IMR-90 (cell line): ENCODE measurements at regions not wholly inside any gene's neighbourhood (a gene's known extent, or its start where the extent isn't known, plus 50 kb on each side); places are given as distances from the start of the nearest gene placed in this dataset.

Experiments
- ATAC-seq: fragments of 200-7000 bp; cut with Tn5 transposase; 2 replicates; pipeline ENCODE4 v1.9.1; 2020; ENCODE audit warnings: low read depth, mild to moderate bottlenecking, moderate library complexity
- BruUV-seq: library from RNA; stranded (reverse); fragments of 400-500 nt; replicated peaks from 2 replicates; lab custom pipeline; 2021; lab: Mats Ljungman, UMichigan
- CTCF ChIA-PET: fragments of 300-600 bp; formaldehyde crosslinking; extraction: SDS; loops from one replicate; lab custom pipeline; 2021; ENCODE audit warnings: antibody characterized with exemption; lab: Yijun Ruan, JAX
- POLR2A ChIA-PET: fragments of 300-600 bp; sonication (Branson Sonifier 250); formaldehyde crosslinking; loops from one replicate; lab custom pipeline; 2022; ENCODE audit warnings: antibody characterized with exemption; ENCODE audit not compliant: unreplicated experiment; lab: Charles Lee
- DNase-seq: peaks from one replicate; pipeline ENCODE4 v3.0.0; 2013
- H2AFZ ChIP-seq: replicated peaks from 2 replicates; pipeline ENCODE3; 2013; ENCODE audit warnings: low read length, mild to moderate bottlenecking; ENCODE audit not compliant: poor library complexity
- H2AK5ac ChIP-seq: 2 replicates; pipeline ENCODE4 v1.6.1; 2013; ENCODE audit warnings: low read depth, low read length, inconsistent platforms
- H2AK9ac ChIP-seq: replicated peaks from 2 replicates; pipeline ENCODE3; 2013; ENCODE audit warnings: mild to moderate bottlenecking, low read depth, low read length, moderate library complexity; ENCODE audit not compliant: poor library complexity
- H2BK120ac ChIP-seq: 2 replicates; pipeline ENCODE4 v1.6.1; 2013; ENCODE audit warnings: low read depth, low read length, inconsistent platforms
- H2BK15ac ChIP-seq: 3 replicates; pipeline ENCODE4 v1.6.1; 2013; ENCODE audit warnings: low read depth, low read length, inconsistent platforms
- H2BK20ac ChIP-seq: 2 replicates; pipeline ENCODE4 v1.6.1; 2013; ENCODE audit warnings: low read depth, mild to moderate bottlenecking, inconsistent platforms, low read length, moderate library complexity
- H2BK5ac ChIP-seq: 2 replicates; pipeline ENCODE4 v1.6.1; 2013; ENCODE audit warnings: mild to moderate bottlenecking, low read depth, low read length, inconsistent platforms; ENCODE audit not compliant: poor library complexity, severe bottlenecking
- H3K14ac ChIP-seq: replicated peaks from 2 replicates; pipeline ENCODE4 v1.6.1; 2013; ENCODE audit warnings: low read depth, low read length, inconsistent platforms
- H3K18ac ChIP-seq: 2 replicates; pipeline ENCODE4 v1.6.1; 2013; ENCODE audit warnings: low read depth, low read length, control low read depth
- H3K23ac ChIP-seq: 2 replicates; pipeline ENCODE4 v1.6.1; 2013; ENCODE audit warnings: low read depth, low read length, inconsistent platforms
- H3K27ac ChIP-seq: 2 replicates; pipeline ENCODE4 v1.5.1; 2013; ENCODE audit warnings: mild to moderate bottlenecking, control low read depth, low read length; ENCODE audit not compliant: insufficient read depth
- H3K27me3 ChIP-seq: 2 replicates; pipeline ENCODE4 v1.6.1; 2013; ENCODE audit warnings: low read length; ENCODE audit not compliant: control insufficient read depth, insufficient read depth
- H3K36me3 ChIP-seq: 2 replicates; pipeline ENCODE4 v1.6.1; 2013; ENCODE audit warnings: low read length, mixed read lengths; ENCODE audit not compliant: control insufficient read depth, insufficient read depth
- H3K4ac ChIP-seq: 2 replicates; pipeline ENCODE4 v1.6.1; 2013; ENCODE audit warnings: low read depth, low read length, inconsistent platforms
- H3K4me1 ChIP-seq: 2 replicates; pipeline ENCODE4 v1.6.1; 2013; ENCODE audit warnings: low read length, mixed read lengths; ENCODE audit not compliant: control insufficient read depth, insufficient read depth
- H3K4me2 ChIP-seq: 2 replicates; pipeline ENCODE4 v1.6.1; 2013; ENCODE audit warnings: low read depth, mild to moderate bottlenecking, control low read depth, low read length, moderate library complexity
- H3K4me3 ChIP-seq: 2 replicates; pipeline ENCODE4 v1.5.1; 2013; ENCODE audit warnings: low read depth, mild to moderate bottlenecking, control low read depth, low read length, moderate library complexity; ENCODE audit not compliant: insufficient read depth
- H3K56ac ChIP-seq: 2 replicates; pipeline ENCODE4 v1.6.1; 2013; ENCODE audit warnings: low read length, inconsistent platforms; ENCODE audit not compliant: insufficient read depth; ENCODE audit errors: extremely low read depth
- H3K79me1 ChIP-seq, 2 experiments: 2 replicates each; pipeline ENCODE4 v1.6.1; 2013; ENCODE audit warnings: low read length in 2 of 2, inconsistent platforms in 1 of 2, low read depth in 1 of 2
- H3K9ac ChIP-seq: 2 replicates; pipeline ENCODE4 v1.6.1; 2013; ENCODE audit warnings: low read depth, low read length, control low read depth
- H3K9me1 ChIP-seq: 2 replicates; pipeline ENCODE4 v1.6.1; 2013; ENCODE audit warnings: low read length, inconsistent platforms; ENCODE audit not compliant: insufficient read depth
- H3K9me3 ChIP-seq: 2 replicates; pipeline ENCODE4 v1.6.1; 2013; ENCODE audit warnings: low read length; ENCODE audit not compliant: control insufficient read depth, insufficient read depth
- H4K20me1 ChIP-seq: 2 replicates; pipeline ENCODE4 v1.6.1; 2013; ENCODE audit warnings: low read length, inconsistent platforms; ENCODE audit not compliant: insufficient read depth
- H4K5ac ChIP-seq: 2 replicates; pipeline ENCODE4 v1.6.1; 2013; ENCODE audit warnings: mild to moderate bottlenecking, low read depth, low read length, control low read depth
- H4K8ac ChIP-seq, 2 experiments: 2 replicates each; pipeline ENCODE4 v1.6.1; 2013; ENCODE audit warnings: low read depth in 2 of 2, low read length in 2 of 2, control low read depth in 1 of 2, inconsistent platforms in 1 of 2
- H4K91ac ChIP-seq: 2 replicates; pipeline ENCODE4 v1.6.1; 2013; ENCODE audit warnings: low read depth, low read length, inconsistent platforms; ENCODE audit not compliant: insufficient read depth
- MXI1 ChIP-seq: IDR thresholded peaks from 2 replicates; pipeline ENCODE4 v1.6.1; 2012; ENCODE audit warnings: low read depth, mild to moderate bottlenecking, low read length, moderate library complexity, borderline replicate concordance
- NFE2L2 ChIP-seq: fragments of 150-350 bp; IDR thresholded peaks from 2 replicates; pipeline ENCODE4 v1.6.1; 2016; ENCODE audit warnings: low read depth, mild to moderate bottlenecking, low read length
- RFX5 ChIP-seq: IDR thresholded peaks from 2 replicates; pipeline ENCODE4 v1.8.0; 2012; ENCODE audit warnings: low read depth, mild to moderate bottlenecking, low read length, moderate library complexity
- WGBS, 2 experiments: methylation state at CpG; one replicate each; pipeline versions ENCODE4 v1.1.5 to v1.1.7; 2013; ENCODE audit warnings: missing lambda C conversion rate in 2 of 2; ENCODE audit not compliant: insufficient read length in 1 of 2; ENCODE audit errors: extremely low coverage in 2 of 2; 5-methylcytosine and 5-hydroxymethylcytosine counted together
- dilution Hi-C: fragments of 300-500 bp; cut with HindIII; formaldehyde crosslinking; loops from one replicate; pipeline ENCODE4 v1.14.3; 2018; ENCODE audit warnings: low sequenced_read_pairs; ENCODE audit not compliant: unreplicated experiment
- in situ Hi-C: fragments of 300-500 bp; cut with MboI; formaldehyde crosslinking; loops from 3 replicates; pipeline ENCODE4 v1.14.3; 2019; ENCODE audit warnings: low sequenced_read_pairs, inconsistent platforms, mixed read lengths
- intact Hi-C: fragments of 100-400 bp; cut with micrococcal nuclease; formaldehyde crosslinking; loops from 2 replicates; pipeline ENCODE4 v1.10.0; 2022

GRCh38 chr13:109917422-109917821 lies 131.0 kb upstream of the IRS2 start:
- dilution Hi-C loops (no loop called here), intact Hi-C loops (no loop called here), in situ Hi-C loops (no loop called here)
- H3K27me3 ChIP-seq, result no peaks in the 10 kb centered on the region
- no peak overlapping the region for H2AK9ac ChIP-seq
- ATAC-seq (no peak), DNase-seq (no peak)
- CTCF ChIA-PET, result no interaction called here
- H2BK120ac ChIP-seq, result no peak overlapping the region
- H2BK15ac ChIP-seq, result no peak overlapping the region
- H3K4ac ChIP-seq, result no peak overlapping the region
- H2BK20ac ChIP-seq, result no peak overlapping the region
- BruUV-seq, result no TSS peak
- POLR2A ChIA-PET, result no interaction called here
- H4K5ac ChIP-seq, result no peak overlapping the region
- H3K9me1 ChIP-seq, result peaks cover 5% of the 10 kb centered on the region; the same call in 1 of the 2 replicates
- H3K27ac ChIP-seq, result no peak overlapping the region
- H2AFZ ChIP-seq, result no peak overlapping the region
- H3K9ac ChIP-seq, result no peak overlapping the region
- H3K4me3 ChIP-seq, result no peak overlapping the region
- WGBS, 2 experiments, result no CpG with 5 or more reads among the region's 1 CpG
- no peak overlapping the region for H3K18ac ChIP-seq
- H3K23ac ChIP-seq, result no peak overlapping the region
- no peaks in the 10 kb centered on the region for H3K9me3 ChIP-seq
- H2BK5ac ChIP-seq, result no peak overlapping the region
- no peak overlapping the region for H3K56ac ChIP-seq
- no peak overlapping the region for H3K4me2 ChIP-seq
- H3K79me1 ChIP-seq, result no peaks in the 10 kb centered on the region
- H3K14ac ChIP-seq, result no peak overlapping the region
- H4K20me1 ChIP-seq, result no peaks in the 10 kb centered on the region
- H3K4me1 ChIP-seq, result peaks cover 2% of the 10 kb centered on the region
- H4K91ac ChIP-seq, result no peak overlapping the region
- no peak overlapping the region for H4K8ac ChIP-seq
- H2AK5ac ChIP-seq, result no peak overlapping the region
- TF ChIP-seq RFX5, result no peak
- TF ChIP-seq MXI1, result no peak
- TF ChIP-seq NFE2L2, result no peak
- H3K36me3 ChIP-seq, result no peaks in the 10 kb centered on the region
